ENCODE measurements at regions not wholly inside any gene's neighbourhood (a gene's known extent, or its start where the extent isn't known, plus 50 kb on each side); places are given as distances from the start of the nearest gene placed in this dataset.

DNA sequence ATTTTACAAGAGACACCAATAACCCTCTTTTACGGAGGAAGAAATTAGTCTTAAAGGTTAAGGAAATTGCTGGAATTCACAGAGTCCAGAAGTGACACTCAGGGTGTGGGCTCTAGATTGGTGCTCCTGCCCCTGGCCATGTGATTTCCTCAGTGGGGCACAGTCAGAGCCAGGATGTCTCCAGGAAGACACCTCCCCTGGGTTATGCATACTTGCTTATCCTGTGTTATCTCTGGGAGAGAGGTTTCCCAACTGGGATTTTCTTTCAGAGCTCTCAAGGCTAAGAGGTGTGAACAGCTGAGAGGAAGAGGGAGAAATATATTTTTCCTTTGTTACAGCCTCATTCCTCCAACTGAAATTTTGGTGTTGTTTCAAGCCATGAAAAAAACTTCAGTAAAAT, 125.6 kb upstream of the CELF4 start:
- TF ChIP-seq, protein P1, sequence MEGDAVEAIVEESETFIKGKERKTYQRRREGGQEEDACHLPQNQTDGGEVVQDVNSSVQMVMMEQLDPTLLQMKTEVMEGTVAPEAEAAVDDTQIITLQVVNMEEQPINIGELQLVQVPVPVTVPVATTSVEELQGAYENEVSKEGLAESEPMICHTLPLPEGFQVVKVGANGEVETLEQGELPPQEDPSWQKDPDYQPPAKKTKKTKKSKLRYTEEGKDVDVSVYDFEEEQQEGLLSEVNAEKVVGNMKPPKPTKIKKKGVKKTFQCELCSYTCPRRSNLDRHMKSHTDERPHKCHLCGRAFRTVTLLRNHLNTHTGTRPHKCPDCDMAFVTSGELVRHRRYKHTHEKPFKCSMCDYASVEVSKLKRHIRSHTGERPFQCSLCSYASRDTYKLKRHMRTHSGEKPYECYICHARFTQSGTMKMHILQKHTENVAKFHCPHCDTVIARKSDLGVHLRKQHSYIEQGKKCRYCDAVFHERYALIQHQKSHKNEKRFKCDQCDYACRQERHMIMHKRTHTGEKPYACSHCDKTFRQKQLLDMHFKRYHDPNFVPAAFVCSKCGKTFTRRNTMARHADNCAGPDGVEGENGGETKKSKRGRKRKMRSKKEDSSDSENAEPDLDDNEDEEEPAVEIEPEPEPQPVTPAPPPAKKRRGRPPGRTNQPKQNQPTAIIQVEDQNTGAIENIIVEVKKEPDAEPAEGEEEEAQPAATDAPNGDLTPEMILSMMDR (conservative IDR thresholded peaks at IDR 0.05; ENCODE audit: low read depth, low read length): no peak
- TF ChIP-seq EZH2phosphoT487 (IDR thresholded peaks at IDR 0.05; ENCODE audit: borderline replicate concordance, low read length) (no peak), EZH2 (IDR thresholded peaks at IDR 0.05; ENCODE audit: low read length, unreplicated experiment) (no peak)
